Right renal pelvis (tissue), 4 donors: ENCODE measurements at regions not wholly inside any gene's neighbourhood (a gene's known extent, or its start where the extent isn't known, plus 50 kb on each side); places are given as distances from the start of the nearest gene placed in this dataset.
"Not testable (repeated sequence)": the region's sequence is repeated elsewhere in the genome, so short reads cannot be mapped to it uniquely, and the experiment has no call there.

Experiments used
- DNase-seq, 4 donors: peaks; one replicate each; pipeline ENCODE4 v3.0.0-alpha.2; 2013; ENCODE audit warnings: low read depth in 4 of 4, low spot score in 3 of 4, missing footprints in 1 of 4

- DNase-seq: no peak
Observed at GRCh38 chr12:74193191-74193590, 344.4 kb upstream of the ATXN7L3B start.

GRCh38 chr12:74204236-74204635 is 333.4 kb upstream of the ATXN7L3B start:
- DNase-seq: no peak

GRCh38 chr12:74227846-74228545 is 309.6 kb upstream of the ATXN7L3B start:
- DNase-seq: no peak

GRCh38 chr12:74229671-74230070 is 308.0 kb upstream of the ATXN7L3B start:
- no peak for DNase-seq

- no peak for DNase-seq
Observed at GRCh38 chr12:74235342-74235741, 302.3 kb upstream of the ATXN7L3B start.

GRCh38 chr12:74241341-74241740 is 296.3 kb upstream of the ATXN7L3B start:
- no peak for DNase-seq

- no peak for DNase-seq
Observed at GRCh38 chr12:74242088-74242487, 295.5 kb upstream of the ATXN7L3B start.

- no peak for DNase-seq
Observed at GRCh38 chr12:74245458-74245857, 292.2 kb upstream of the ATXN7L3B start.

- DNase-seq: no peak
Observed at GRCh38 chr12:74250891-74251290, 286.7 kb upstream of the ATXN7L3B start.

GRCh38 chr12:74253826-74254225 is 283.8 kb upstream of the ATXN7L3B start:
- DNase-seq: not testable (repeated sequence)

GRCh38 chr12:74254784-74255183 is 282.9 kb upstream of the ATXN7L3B start:
- no peak for DNase-seq

- DNase-seq: no peak
Observed at GRCh38 chr12:74259199-74259598, 278.4 kb upstream of the ATXN7L3B start.

- DNase-seq: no peak
Observed at GRCh38 chr12:74264692-74265091, 272.9 kb upstream of the ATXN7L3B start.

- not testable (repeated sequence) for DNase-seq
Observed at GRCh38 chr12:74269355-74269754, 268.3 kb upstream of the ATXN7L3B start.

GRCh38 chr12:74280156-74280655 is 257.4 kb upstream of the ATXN7L3B start:
- no peak for DNase-seq

- DNase-seq: not testable (repeated sequence)
Observed at GRCh38 chr12:74281401-74282180, 256.0 kb upstream of the ATXN7L3B start.

- no peak for DNase-seq
Observed at GRCh38 chr12:74283646-74284045, 254.0 kb upstream of the ATXN7L3B start.

GRCh38 chr12:74285773-74286172 is 251.9 kb upstream of the ATXN7L3B start:
- no peak for DNase-seq

GRCh38 chr12:74286254-74286653 is 251.4 kb upstream of the ATXN7L3B start:
- no peak for DNase-seq

GRCh38 chr12:74292351-74293194 is 245.1 kb upstream of the ATXN7L3B start:
- DNase-seq: no peak

GRCh38 chr12:74293689-74294131 is 243.9 kb upstream of the ATXN7L3B start:
- no peak for DNase-seq
